Right ventricle myocardium superior (tissue), 1 donor: ENCODE measurements at regions not wholly inside any gene's neighbourhood (a gene's known extent, or its start where the extent isn't known, plus 50 kb on each side); places are given as distances from the start of the nearest gene placed in this dataset.

Source experiments
- ATAC-seq: fragments of 200-7000 bp; cut with Tn5 transposase; one replicate; pipeline ENCODE4 v1.9.1; 2020; ENCODE audit warnings: mild to moderate bottlenecking; ENCODE audit not compliant: poor library complexity
- DNase-seq: peaks from one replicate; pipeline ENCODE4 v3.0.0-alpha.2; 2020
- intact Hi-C: fragments of 100-400 bp; cut with DNase I; formaldehyde crosslinking; loops from one replicate; pipeline ENCODE4 v1.11.2; 2022
- donor health status: DM: no; HTN: yes; CAD: no; lungs with severe emphysema.

- intact Hi-C loops: no loop called here
- ATAC-seq (no peak), DNase-seq (no peak)
Measured at GRCh38 chr19:31127134-31127967, 221.9 kb downstream of the TSHZ3 start.

DNA sequence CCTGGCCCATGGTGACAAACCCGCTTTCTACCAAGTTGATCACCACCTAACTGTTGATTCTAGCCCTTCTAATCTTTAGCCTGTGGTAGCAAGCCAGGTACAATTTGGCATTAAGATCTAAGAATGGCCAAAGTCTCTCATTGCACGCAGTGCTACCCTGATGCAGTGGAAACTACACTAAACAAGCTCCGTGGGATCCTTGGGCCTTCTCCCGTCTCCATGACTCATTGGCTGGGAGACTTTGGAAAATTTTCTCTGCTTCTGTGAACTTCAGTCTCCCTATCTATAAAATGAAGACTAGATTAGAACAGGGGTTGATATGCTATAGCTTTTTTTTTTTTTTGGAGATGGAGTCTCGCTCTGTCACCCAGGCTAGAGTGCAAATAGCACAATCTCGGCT, 223.0 kb downstream of the TSHZ3 start:
- ATAC-seq (no peak), DNase-seq (no peak)
- intact Hi-C loops: no loop called here

GRCh38 chr19:31125071-31125470, 224.2 kb downstream of the TSHZ3 start:
- DNase-seq: no peak
- intact Hi-C loops: no loop called here
- ATAC-seq: no peak

GRCh38 chr19:31121501-31121900, 227.7 kb downstream of the TSHZ3 start:
- no peak for ATAC-seq
- intact Hi-C loops: no loop called here
- DNase-seq: no peak

- ATAC-seq (no peak), DNase-seq (no peak)
- intact Hi-C loops: no loop called here
Measured at GRCh38 chr19:31120952-31121351, 228.3 kb downstream of the TSHZ3 start.

DNA sequence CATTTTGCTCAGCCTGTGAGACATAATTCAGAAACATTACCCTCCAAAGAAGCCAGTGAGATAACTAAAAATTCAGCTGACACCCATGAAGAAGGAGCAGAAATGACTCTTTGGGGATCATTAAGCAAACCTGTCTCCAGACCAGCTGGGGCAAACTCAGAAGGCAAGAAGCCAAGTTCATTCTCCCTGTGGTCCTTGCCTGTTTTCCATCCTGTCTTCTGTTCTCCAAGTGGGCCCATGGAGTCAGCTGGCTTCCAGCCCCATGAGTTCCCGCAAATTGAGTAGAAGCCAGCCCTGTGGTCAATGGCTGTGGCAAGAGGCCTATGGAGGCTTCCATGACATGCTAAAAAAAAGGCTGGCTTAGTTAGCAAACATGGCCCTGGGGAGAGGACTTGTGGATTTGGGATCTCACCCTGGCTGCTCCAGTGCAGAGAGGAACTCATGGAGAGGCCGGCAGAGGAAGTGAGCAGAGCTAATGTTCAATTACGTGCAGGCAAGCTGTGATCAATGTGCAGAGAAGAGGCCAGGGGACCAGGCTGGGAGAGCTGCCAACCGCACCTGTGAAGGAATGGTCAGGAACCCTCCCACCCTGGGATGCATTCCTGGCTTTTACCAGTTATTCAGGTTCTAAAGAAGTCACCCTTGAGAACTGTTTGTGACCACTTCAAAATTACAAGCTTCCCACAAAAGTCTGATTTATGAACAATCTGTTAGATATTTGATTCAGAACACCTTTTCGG, 229.1 kb downstream of the TSHZ3 start:
- DNase-seq: no peak
- no peak for ATAC-seq
- intact Hi-C loops: no loop called here

- no peak for DNase-seq
- intact Hi-C loops: no loop called here
- no peak for ATAC-seq
Measured at GRCh38 chr19:31118986-31119385, 230.2 kb downstream of the TSHZ3 start.

- ATAC-seq (no peak), DNase-seq (no peak)
- intact Hi-C loops: no loop called here
Measured at GRCh38 chr19:31118287-31118955, 230.8 kb downstream of the TSHZ3 start.

GRCh38 chr19:31114585-31114984, 234.7 kb downstream of the TSHZ3 start:
- DNase-seq (no peak), ATAC-seq (no peak)
- intact Hi-C loops: no loop called here

GRCh38 chr19:31113293-31113692, 235.9 kb downstream of the TSHZ3 start:
- ATAC-seq (no peak), DNase-seq (no peak)
- intact Hi-C loops: no loop called here

DNA sequence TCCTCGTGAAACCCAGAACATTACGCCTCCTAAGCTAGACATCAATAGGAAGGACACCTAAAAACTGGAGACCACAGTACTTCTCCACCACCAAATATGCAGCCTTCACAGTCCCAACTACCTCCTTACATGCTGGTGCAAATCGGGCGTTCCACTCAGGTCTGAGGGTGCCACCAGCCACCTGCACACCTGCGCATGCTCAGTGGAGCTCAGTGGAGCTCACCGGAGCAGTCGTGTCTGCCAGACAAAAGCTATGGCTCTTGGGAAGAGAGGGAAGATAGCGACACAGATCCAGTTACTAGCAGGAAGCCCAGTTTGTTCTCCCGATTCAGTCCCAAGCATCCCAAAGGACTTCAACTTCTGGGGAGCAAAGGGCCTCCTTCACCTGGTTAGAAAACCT, 237.1 kb downstream of the TSHZ3 start:
- ATAC-seq (no peak), DNase-seq (no peak)
- intact Hi-C loops: no loop called here

DNA sequence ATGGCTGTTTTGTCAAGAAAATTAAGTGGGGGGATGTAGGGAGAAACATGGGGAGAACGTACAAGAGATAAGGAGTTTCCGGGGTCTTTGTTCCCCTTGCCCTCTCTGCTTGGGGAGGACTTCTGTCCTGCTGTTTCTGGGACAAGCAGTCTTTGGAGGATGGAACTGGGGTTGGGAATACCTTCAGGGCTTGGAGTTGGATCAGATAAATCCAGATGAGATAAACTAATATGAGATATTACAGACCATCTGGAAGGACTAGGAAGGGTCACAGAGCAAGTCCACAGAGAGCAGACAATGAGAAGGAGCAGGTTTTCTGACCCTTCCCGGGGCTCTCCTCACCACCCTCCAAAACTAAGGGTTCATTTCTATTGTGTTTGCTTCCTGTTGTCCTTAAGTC, 237.5 kb downstream of the TSHZ3 start:
- intact Hi-C loops: no loop called here
- DNase-seq: no peak
- ATAC-seq: no peak

GRCh38 chr19:31110336-31110735, 238.9 kb downstream of the TSHZ3 start:
- ATAC-seq: no peak

DNA sequence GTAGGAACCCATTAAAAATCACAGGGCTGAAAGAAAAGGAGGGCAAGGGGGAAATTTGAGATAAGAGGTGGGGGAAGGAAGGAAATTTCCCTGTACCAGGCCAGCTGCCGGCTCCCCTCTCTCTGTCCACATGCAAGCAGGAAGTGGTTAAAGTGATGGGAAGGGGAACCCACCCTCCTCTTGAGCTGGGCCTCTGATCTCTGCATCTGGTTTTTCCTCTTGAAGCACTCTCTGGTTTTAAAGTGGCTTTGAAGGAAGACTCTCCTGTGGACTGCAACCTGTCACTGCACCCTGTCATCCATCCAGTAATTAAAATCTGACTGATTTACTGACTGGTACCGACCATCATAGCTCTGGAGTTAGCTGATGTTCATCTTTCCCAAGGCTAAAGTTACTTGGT, 239.6 kb downstream of the TSHZ3 start:
- no peak for DNase-seq
- no peak for ATAC-seq
- intact Hi-C loops: no loop called here

More at GRCh38 chr19:31110336-31110735, 238.9 kb downstream of the TSHZ3 start:
- DNase-seq: no peak
- intact Hi-C loops: no loop called here

DNA sequence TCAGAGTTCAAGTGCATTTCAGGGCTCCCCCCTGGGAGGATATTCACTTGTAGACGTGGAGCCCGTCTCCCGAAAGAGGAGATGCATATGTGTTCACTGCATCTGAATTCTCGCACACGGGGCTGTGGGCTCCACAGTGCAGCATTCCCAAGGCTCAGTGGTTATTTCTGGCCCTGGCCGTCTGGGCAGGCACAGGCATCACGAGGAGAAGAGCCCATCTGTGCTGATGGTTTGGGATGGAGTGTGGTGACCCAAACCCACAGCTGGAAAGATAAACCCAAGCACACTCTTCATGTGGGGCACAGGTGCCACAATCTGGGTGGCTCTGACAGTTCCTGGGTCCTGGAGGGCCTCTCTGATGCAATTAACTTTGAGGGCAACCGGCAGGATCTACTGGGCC, 242.1 kb downstream of the TSHZ3 start:
- intact Hi-C loops: no loop called here
- DNase-seq: no peak
- no peak for ATAC-seq

GRCh38 chr19:31105761-31106160, 243.5 kb downstream of the TSHZ3 start:
- DNase-seq: no peak
- no peak for ATAC-seq
- intact Hi-C loops: no loop called here

GRCh38 chr19:31104451-31104850, 244.8 kb downstream of the TSHZ3 start:
- ATAC-seq: no peak
- intact Hi-C loops: no loop called here
- DNase-seq: no peak

- no peak for DNase-seq
- ATAC-seq: no peak
- intact Hi-C loops: no loop called here
Measured at GRCh38 chr19:31103228-31103627, 246.0 kb downstream of the TSHZ3 start.

GRCh38 chr19:31102674-31103073, 246.6 kb downstream of the TSHZ3 start:
- DNase-seq (no peak), ATAC-seq (no peak)
- intact Hi-C loops: no loop called here

DNA sequence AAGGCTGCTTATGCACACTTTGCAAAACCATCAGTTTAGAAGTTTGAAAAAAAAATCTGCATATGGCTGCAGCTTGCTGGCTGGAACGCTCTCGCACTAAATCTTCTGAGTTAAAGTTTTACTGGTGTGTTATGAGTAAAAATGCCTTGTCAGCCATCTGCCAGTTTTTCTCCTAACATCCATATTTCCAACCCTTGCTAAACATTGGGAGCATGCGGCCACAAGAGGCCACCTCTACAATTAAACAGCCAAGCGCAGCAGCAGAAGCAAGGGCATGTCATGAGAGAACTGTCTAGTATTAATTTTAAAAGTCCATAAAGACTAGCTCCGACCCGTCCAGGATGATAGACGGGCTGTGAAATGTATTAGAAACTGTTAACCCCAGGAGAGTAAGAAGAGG, 248.3 kb downstream of the TSHZ3 start:
- no peak for DNase-seq
- ATAC-seq: no peak
- intact Hi-C loops: no loop called here
